Activated T-cell treated with anti-CD3 and anti-CD28 coated beads, Interleukin-2, amount 50 U/mL, for 1 hour (primary cell): ENCODE measurements at regions not wholly inside any gene's neighbourhood (a gene's known extent, or its start where the extent isn't known, plus 50 kb on each side); places are given as distances from the start of the nearest gene placed in this dataset.
"Not testable (repeated sequence)": the region's sequence is repeated elsewhere in the genome, so short reads cannot be mapped to it uniquely, and the experiment has no call there.

Experiments
- DNase-seq: peaks from one replicate; pipeline ENCODE4 v3.0.0-alpha.2; 2020

- no peak for DNase-seq
These were observed 318.1 kb upstream of the SGCD start for GRCh38 chr5:156008844-156009243.

DNA sequence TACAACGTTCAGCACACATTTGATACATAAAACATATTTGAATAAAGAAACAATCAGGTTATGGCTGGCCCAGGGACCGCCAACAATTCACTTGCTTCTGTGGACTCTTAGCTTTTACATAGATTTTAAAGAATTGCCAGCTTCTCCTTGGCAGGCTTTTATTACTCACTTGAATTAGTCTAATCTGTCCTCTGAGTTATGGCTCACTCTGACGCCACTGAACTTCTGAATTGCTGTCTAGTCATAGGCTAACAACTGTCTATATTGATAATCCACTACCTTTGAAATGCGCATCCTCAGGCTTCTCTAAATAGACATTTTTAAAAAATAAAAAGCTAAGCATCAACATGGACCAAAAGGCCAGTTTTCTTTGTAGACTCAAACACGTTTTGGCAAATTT is 317.4 kb upstream of the SGCD start:
- no peak for DNase-seq

GRCh38 chr5:156015137-156015536 is 311.8 kb upstream of the SGCD start:
- no peak for DNase-seq

- no peak for DNase-seq
These were observed 307.8 kb upstream of the SGCD start for GRCh38 chr5:156019130-156019529.

DNA sequence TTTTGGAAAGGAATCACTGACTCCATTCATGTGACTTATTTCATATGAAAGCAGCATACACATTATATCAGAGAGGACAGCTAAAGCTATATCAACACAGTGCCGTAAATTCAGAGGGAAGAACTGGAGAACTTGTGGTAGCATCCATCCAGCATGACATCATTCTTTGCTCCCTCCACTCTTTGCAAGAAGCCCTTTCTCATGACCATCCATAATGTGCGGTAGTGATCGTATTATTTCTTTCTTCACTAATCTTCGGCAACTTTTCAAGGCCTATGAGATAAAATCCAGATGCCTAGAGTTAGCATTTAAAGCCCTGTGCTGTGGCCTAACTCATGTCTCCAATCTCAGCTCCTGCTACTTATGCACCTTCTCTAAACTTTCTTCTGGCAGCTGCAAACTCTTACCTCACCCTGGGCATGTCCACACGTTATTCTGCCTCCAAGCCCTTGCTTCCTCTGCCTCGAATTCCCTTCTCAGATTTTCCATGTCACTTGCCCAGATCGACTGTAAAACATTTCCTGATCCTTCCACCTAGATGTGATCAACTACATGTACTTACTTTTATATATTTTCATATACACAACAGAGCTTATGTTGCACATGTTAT is 307.3 kb upstream of the SGCD start:
- DNase-seq, result no peak

DNA sequence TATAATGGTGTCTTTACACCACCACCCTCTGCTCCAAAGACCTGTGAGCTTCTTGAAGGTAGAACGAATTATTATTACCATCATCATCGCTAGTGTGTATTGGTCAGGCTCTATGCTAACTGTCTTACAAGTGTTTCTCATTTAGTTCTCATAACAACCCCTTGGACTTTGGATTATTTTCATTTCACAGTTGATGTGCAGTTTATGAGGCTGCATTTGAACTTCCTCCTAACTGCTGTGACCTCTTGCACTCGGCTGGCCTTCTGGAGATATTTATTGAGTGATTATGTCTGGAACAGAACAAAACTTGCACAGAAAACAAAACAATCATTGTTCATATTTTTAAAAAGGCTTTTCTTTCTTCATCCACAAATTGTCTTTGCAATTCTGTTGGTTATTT is 306.3 kb upstream of the SGCD start:
- no peak for DNase-seq

DNA sequence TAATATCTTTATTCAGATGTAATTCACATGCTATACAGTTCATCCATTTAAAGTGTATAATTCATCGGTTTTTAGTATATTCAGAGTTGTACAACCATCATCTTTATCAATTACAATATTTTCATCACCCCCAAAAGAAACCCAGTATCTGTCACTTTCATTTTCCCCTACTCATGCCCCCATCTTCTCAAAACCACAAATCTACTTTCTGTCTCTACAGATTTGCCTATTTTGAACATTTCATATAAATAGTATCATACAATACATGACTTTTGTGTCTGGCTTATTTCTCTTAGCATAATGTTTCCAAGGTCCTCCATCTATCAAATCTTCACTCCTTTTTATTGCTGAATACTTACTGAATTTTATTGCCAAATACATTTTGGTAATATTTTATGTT is 305.1 kb upstream of the SGCD start:
- no peak for DNase-seq

DNA sequence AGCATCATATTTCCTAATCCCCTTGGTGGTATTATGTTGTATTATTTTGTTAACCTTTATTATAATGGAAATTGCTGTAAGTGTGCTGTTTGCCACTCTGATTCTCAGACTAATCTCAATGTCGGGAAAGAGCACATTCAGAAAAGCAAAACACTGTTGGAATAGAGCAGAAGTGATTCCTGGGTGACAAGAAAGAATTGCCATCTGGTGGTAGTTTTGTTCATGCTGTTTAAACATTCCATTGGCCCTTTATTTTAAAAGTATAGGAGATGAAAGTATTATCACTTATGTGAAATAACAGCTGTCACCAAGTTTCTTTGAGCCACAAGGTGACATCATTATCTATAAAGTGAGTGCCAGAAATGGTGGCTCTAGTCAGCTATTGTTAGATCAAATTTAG is 301.3 kb upstream of the SGCD start:
- no peak for DNase-seq

DNA sequence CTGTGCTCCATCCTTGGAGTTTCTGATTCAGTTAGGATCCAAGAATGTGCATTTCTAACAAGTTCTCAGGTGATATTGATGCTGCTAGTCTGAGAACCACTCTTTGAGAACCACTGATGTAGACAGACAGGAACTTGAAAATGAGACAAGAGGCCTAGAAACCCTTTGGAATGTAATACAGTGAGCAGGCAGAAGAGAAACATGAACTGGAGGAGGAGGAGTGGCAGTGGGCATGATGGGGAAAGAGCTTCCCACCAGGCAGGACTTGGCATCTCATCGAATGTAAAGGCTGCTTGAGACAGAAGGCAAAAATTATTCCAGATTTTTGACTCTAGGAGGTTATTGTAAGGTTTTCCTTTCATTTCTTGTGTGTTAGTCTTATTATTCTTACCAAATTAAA is 295.8 kb upstream of the SGCD start:
- DNase-seq, result no peak

DNA sequence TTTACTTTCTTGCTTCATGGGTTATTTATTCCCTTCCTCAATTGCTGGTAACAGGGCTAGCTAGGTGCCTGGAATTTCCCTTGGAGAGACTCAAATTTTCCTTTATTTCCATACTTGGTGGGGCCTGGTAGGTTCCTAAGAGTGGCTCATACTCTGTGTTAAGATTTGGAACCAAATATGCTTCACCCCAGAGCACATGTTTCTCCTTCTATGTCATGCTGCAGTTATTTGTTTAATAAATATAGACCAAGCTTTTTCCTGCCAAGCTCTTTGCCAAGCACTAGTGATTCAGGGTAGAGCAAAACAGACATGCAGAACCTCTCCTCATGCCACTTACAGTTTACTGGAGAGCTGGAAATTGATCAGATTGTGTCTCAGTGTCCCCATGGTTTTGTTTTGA is 290.3 kb upstream of the SGCD start:
- no peak for DNase-seq

GRCh38 chr5:156037151-156037909 is 289.6 kb upstream of the SGCD start:
- no peak for DNase-seq

DNA sequence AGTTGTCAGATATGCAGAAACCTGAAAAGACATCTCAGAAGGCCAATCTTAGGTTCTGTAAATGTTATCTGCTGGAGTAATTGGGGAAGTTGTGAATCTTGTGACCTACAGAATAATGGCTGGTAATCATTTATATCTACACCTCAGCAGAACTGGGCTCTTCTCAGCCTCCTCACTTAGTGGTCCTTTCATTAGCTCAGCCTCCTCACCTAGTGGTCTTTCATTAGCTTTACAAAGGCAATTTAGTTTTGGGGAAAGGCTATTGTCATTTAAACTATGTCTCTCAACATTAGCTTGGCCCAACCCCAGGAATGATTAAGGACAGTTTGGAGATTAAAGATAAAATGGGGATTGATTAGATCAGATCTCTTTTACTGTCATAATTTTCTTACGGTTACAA is 284.2 kb upstream of the SGCD start:
- no peak for DNase-seq

GRCh38 chr5:156043351-156043750 is 283.6 kb upstream of the SGCD start:
- DNase-seq, result no peak

DNA sequence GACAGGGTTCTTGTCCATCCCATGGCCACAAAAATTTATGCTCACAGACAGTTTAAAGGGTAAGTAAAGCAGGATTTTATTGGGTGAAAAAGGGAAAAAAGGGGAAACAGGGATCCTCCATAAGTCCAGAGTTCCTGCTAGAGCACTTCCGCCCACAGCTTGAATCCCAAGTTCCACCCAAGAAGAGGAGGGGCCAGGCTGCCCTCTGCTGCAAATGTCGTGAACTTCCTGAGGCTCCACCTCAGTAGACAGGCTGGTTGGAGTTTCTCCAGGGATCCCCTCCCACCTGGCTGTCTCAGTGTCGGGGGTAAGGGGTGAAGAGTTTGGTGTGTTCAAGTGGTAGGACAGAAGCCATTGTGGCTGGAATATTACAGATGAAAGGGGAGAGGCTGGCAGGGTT is 275.0 kb upstream of the SGCD start:
- DNase-seq, result no peak

- DNase-seq, result no peak
These were observed 274.3 kb upstream of the SGCD start for GRCh38 chr5:156052656-156053055.

DNA sequence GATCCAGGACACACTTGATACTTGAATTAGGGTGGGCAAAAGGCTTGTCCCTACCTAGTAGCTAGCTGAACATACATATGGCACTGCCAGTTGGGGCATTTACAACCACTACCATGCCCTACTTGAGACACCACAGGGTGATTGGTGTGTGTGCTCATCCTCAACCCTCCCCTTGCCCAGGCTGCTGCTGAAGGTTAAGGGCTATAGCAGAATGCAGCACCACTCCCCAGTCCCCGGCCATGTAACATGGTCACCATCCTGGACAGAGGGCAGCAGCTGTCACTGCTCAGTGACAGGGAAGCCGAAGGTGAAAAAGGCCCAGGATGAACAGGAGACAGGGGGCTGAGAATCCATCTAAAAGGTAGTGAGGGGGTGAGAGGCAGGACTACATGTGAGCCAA is 273.9 kb upstream of the SGCD start:
- no peak for DNase-seq

GRCh38 chr5:156076912-156077311 is 250.1 kb upstream of the SGCD start:
- no peak for DNase-seq

DNA sequence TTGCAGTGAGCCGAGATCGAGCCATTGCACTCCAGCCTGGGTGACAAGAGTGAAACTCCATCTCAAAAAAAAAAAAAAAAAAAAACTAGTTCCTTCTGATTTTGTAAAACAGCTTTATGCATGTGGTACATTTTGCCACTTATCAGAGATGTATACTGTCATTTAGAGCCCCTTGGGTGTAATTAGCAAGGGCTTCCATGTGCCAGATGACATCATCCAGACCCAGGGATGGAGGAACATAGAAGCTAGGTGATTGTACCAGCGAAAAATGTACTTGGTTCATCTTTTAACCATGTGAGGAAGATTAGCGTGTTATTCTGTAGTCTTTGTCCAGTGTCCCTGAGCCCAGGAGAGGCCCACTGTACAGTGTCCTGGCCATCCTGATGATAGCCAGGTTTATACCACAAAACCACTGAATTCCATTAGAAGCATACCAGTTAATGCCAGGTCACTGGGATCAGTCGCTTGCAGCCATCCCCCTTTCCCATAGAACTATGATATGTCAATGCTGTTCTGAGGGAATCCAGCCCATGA is 239.3 kb upstream of the SGCD start:
- no peak for DNase-seq

DNA sequence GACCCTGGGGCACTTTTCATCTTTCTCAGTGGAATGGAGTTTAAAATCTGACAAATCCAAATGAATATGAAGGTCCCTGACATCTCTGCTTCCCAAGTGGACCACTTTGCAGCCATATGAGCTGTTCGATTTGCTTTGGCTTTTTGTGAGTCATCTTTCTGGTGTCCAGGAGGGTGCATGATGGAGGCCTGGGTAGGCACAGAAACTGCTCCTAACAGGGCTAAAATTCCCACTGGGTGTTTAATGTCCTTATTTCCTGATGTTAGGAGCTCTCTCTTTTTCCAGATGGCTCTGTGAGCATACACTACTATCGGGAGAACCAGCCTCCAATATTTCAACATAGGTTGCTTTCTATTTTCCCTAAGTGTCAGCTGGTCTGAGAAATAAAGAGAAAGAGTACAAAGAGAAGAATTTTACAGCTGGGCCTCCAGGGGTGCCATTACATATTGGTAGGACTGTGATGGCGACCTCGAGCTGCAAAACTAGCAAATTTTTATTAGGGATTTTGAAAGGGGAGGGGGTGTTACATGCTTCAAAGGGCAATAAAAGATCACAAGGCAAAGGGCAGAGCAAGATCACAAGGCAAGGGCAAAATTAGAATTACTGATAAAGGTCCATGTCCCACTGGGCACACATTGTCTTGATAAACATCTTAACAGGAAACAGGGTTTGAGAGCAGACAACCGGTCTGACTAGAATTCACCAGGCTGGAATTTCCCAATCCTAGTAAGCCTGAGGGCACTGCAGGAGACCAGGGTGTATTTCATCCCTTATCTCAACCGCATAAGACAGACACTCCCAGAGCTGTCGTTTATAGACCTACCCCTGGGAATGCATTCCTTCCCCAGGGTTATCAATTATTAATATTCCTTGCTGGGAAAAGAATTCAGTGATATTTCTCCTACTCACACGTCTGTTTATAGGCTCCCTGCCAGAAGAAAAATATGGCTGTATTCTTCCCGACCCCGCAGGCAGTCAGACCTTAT is 236.7 kb upstream of the SGCD start:
- DNase-seq, result not testable (repeated sequence)

DNA sequence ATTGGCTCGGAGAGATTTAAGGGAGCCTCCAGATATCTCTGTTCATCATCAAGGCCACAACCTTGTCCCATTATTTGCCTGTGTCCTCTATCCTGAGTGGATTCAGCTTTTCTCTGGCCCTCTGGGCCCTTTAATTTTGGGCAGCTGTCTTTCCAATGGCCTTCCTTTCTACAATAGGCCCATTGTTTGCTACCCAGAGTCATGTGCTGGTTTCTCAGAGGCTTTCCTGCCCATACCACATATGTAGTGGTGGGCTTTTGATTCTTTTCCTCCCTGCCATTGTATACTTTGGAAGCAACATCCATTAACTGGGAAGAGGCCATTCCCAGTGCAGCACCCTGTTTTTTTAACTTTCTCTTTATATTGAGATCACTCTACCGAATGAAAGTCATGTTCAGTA is 233.9 kb upstream of the SGCD start:
- DNase-seq, result no peak

- DNase-seq, result no peak
These were observed 233.0 kb upstream of the SGCD start for GRCh38 chr5:156094001-156094400.

DNA sequence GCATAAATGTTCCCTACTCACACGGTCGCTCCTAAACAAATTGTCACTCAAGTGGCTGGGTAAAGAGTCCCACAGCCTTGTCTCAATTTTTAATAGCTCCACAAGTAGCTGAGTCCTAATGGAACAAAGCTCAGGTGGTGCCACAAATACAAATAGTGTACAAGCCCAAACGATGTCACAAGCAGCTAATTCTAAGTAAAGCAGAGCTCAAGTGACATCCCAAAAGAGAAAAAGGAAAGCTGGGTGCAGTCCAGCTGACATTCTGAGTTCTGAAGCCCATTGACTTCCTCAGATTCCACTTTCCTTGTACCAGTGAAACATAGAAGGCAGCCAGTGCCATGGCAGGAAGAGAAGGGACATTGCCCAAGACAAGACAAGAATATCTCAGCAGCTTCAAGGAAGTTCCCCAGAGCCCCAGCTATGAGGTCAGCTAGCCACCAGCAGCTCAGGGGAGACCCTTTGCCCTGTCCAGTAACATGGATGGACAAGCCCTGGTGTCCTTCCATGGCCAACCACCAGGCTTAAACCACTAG is 231.2 kb upstream of the SGCD start:
- DNase-seq, result no peak

DNA sequence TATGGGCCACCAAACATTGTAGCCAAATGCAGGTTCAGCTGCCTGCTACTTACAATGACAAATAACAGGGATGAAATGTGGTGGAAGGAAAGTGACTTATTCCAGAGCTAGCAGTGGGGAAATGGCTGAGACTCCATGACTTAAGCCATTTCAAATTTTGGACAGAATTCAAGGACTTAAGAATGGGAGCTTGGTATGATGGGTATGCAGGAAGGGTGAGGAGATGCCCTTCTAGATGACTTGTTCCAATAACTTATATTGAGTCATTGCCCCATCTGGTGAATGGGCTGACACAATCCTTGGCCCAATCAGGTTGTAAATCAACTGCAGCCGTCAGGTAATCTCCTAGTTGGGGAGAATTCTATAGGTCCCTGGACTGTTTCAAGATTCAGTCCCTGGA is 230.7 kb upstream of the SGCD start:
- no peak for DNase-seq
